GM23338 (cell line): ENCODE measurements at regions not wholly inside any gene's neighbourhood (a gene's known extent, or its start where the extent isn't known, plus 50 kb on each side); places are given as distances from the start of the nearest gene placed in this dataset.

ENCODE experiments used
- CREB1 ChIP-seq: fragments of 250-450 bp; sonication (Bioruptor Pico); IDR thresholded peaks from 2 replicates; pipeline ENCODE4 v1.5.0; 2020; ENCODE audit warnings: low read depth, mild to moderate bottlenecking, moderate library complexity
- EZH2 ChIP-seq: fragments of 200-600 bp; sonication (generic); IDR thresholded peaks from one replicate; pipeline ENCODE4 v1.8.0; 2017; ENCODE audit warnings: antibody characterized with exemption, mild to moderate bottlenecking, low read depth; ENCODE audit not compliant: unreplicated experiment
- POLR2AphosphoS5 ChIP-seq: IDR thresholded peaks from 2 replicates; pipeline ENCODE4 v1.6.1; 2016; ENCODE audit warnings: antibody characterized with exemption, low read depth
- TF ChIP-seq, protein P1 (sequence below), 2 experiments: fragments of 200-600 bp in 1 of 2; sonication (generic) in 1 of 2; conservative IDR thresholded peaks; 2 replicates each; pipeline versions ENCODE4 v1.5.1 to v1.6.1; 2016 to 2017; ENCODE audit warnings: antibody characterized with exemption in 2 of 2, low read depth in 2 of 2, mild to moderate bottlenecking in 2 of 2, moderate library complexity in 1 of 2
- TF ChIP-seq, protein P2 (sequence below): IDR thresholded peaks from 2 replicates; pipeline ENCODE4 v1.6.1; 2016; ENCODE audit warnings: antibody characterized with exemption

DNA sequence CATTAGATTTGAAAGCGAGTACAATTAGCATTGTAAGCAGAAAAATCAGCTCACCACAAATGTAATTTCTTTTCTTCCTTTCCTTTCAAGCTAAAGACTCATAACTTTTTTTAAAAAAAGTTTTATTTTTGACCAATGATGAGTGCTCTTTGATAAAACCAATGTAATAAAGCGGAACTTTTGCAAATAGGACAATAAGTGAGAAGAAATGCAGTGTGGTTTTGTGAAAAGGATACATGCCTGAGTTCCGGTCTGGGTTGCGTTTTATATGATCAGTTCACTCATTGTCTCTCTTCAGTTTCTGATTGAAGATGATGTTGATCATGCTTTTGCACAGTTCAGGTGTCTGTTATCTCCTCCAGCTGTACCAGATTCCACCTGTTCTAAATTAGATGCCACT lies 274.4 kb downstream of the KLF12 start:
- TF ChIP-seq EZH2 (no peak), POLR2AphosphoS5 (no peak), CREB1 (CRISPR knock-in tag) (no peak)
- TF ChIP-seq, protein P1, sequence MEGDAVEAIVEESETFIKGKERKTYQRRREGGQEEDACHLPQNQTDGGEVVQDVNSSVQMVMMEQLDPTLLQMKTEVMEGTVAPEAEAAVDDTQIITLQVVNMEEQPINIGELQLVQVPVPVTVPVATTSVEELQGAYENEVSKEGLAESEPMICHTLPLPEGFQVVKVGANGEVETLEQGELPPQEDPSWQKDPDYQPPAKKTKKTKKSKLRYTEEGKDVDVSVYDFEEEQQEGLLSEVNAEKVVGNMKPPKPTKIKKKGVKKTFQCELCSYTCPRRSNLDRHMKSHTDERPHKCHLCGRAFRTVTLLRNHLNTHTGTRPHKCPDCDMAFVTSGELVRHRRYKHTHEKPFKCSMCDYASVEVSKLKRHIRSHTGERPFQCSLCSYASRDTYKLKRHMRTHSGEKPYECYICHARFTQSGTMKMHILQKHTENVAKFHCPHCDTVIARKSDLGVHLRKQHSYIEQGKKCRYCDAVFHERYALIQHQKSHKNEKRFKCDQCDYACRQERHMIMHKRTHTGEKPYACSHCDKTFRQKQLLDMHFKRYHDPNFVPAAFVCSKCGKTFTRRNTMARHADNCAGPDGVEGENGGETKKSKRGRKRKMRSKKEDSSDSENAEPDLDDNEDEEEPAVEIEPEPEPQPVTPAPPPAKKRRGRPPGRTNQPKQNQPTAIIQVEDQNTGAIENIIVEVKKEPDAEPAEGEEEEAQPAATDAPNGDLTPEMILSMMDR (conservative IDR thresholded peaks at IDR 0.05; ENCODE audit: low read depth in 2 of 2), result no peak
- TF ChIP-seq, protein P2, sequence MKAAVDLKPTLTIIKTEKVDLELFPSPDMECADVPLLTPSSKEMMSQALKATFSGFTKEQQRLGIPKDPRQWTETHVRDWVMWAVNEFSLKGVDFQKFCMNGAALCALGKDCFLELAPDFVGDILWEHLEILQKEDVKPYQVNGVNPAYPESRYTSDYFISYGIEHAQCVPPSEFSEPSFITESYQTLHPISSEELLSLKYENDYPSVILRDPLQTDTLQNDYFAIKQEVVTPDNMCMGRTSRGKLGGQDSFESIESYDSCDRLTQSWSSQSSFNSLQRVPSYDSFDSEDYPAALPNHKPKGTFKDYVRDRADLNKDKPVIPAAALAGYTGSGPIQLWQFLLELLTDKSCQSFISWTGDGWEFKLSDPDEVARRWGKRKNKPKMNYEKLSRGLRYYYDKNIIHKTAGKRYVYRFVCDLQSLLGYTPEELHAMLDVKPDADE, result no peak
